ENCODE measurements at regions not wholly inside any gene's neighbourhood (a gene's known extent, or its start where the extent isn't known, plus 50 kb on each side); places are given as distances from the start of the nearest gene placed in this dataset.

DNA sequence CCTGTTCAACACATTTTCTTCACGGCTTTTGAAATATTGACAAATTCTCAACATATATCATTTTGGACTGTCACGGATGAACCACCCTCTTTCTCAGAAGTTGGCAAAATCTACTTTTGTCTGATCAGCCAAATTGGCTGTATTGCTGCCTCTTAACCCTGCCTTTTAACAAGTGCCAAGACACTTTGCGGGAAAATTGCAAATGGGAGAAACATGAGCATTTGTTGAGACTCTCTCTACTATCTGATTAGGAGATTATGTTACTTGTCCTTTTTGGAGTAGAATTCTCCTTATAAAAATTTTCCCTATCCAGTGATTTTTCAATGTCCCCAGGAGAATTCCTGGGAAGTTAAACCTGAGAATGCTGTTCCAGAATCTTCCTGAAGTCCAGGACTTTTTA is 256.2 kb upstream of the ZSWIM2 start:
- POLR2A ChIA-PET, result no interaction called here
- H3K36me3 Mint-ChIP-seq, result no peaks in the 10 kb centered on the region
- DNase-seq (no peak), ATAC-seq (ENCODE audit: low read depth) (no peak)
- H3K27ac Mint-ChIP-seq, result no peak overlapping the region
- no peaks in the 10 kb centered on the region for H3K27me3 Mint-ChIP-seq
- H3K4me1 Mint-ChIP-seq, result no peaks in the 10 kb centered on the region
- H3K4me3 Mint-ChIP-seq, result no peak overlapping the region
- no peaks in the 10 kb centered on the region for H3K9me3 Mint-ChIP-seq

DNA sequence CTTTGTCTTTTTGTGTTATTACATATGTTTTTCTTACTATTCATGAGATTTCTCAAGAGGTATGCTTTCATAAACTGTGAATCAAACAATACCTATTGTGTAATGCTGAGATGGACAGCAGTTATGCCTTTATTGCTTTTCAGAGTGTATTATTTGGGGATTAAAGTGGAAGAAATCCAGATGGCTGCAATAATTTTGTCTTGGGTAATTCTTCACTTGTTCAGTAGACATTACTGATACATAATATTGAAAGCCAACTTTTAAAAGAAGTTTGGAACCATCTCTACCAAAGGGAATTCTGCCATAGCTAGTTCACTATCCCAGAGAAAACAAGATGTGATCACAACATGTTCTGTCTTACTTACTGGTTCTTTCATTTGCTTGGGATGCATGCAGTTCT is 253.4 kb upstream of the ZSWIM2 start:
- Mint-ChIP-seq H3K4me3 (no peak overlapping the region), H3K36me3 (no peaks in the 10 kb centered on the region), H3K4me1 (no peaks in the 10 kb centered on the region), H3K27ac (no peak overlapping the region), H3K27me3 (no peaks in the 10 kb centered on the region), H3K9me3 (no peaks in the 10 kb centered on the region)
- DNase-seq, result no peak
- ATAC-seq (ENCODE audit: low read depth), result no peak
- POLR2A ChIA-PET, result no interaction called here

DNA sequence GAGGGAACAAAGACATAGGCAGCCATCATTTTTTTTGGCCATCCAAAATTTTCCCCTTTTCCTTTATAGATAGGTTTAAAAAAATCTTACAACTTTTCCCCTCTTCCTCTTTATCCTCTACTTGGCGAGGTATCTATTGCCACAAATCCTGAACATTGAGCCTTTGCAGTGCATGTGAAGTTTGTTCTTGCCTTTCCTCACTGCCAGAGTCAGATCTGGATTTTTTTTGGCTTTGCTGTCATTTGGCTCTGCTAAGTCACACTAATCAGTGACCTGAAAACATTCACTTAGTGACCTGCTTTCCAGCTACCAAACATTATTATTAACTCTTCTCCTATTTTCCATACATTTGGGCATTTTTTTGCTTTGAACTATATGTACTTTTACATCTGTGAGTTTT is 249.2 kb upstream of the ZSWIM2 start:
- no peaks in the 10 kb centered on the region for H3K36me3 Mint-ChIP-seq
- H3K27ac Mint-ChIP-seq, result no peak overlapping the region
- ATAC-seq (ENCODE audit: low read depth), result no peak
- H3K27me3 Mint-ChIP-seq, result no peaks in the 10 kb centered on the region
- POLR2A ChIA-PET, result no interaction called here
- H3K4me3 Mint-ChIP-seq, result no peak overlapping the region
- DNase-seq, result no peak
- no peaks in the 10 kb centered on the region for H3K4me1 Mint-ChIP-seq
- no peaks in the 10 kb centered on the region for H3K9me3 Mint-ChIP-seq

DNA sequence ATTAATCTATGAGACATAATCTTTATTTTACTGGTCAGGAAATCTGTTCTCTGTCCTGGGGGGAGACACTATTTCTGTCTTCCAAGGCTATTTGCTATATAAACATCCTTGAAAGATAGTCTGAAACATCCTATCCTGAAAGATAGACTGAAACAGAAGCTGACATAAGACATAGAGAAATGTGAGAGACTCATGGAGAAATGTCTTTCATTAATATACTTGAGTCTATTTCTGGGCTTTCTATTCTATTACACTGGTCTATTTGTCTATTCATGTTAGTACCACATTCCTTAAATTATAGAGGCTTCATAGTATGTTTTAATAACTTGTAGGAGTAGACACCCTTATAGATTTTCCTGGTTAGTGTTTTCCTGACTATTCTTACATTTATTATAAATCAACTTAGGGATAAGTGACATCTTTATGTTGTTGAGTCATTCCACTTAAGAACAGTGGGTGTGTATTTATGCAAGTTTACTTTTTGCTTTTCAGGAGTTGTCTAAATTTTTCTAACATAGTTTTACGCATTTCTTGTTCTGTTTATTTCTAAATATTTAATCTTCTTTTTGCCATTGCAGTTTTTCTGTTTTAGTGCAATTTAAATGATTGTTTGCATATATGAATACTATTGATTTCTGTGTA is 244.9 kb upstream of the ZSWIM2 start:
- H3K36me3 Mint-ChIP-seq, result no peaks in the 10 kb centered on the region
- H3K27ac Mint-ChIP-seq, result no peak overlapping the region
- H3K27me3 Mint-ChIP-seq, result no peaks in the 10 kb centered on the region
- POLR2A ChIA-PET, result no interaction called here
- no peak for DNase-seq
- no peak overlapping the region for H3K4me3 Mint-ChIP-seq
- no peaks in the 10 kb centered on the region for H3K4me1 Mint-ChIP-seq
- no peak for ATAC-seq (ENCODE audit: low read depth)
- H3K9me3 Mint-ChIP-seq, result no peaks in the 10 kb centered on the region

- no peak for DNase-seq
- Mint-ChIP-seq H3K27ac (no peak overlapping the region), H3K4me1 (no peaks in the 10 kb centered on the region), H3K4me3 (no peak overlapping the region), H3K27me3 (no peaks in the 10 kb centered on the region), H3K36me3 (no peaks in the 10 kb centered on the region), H3K9me3 (peaks cover 2% of the 10 kb centered on the region)
- POLR2A ChIA-PET, result no interaction called here
- no peak for ATAC-seq (ENCODE audit: low read depth)
Observed at GRCh38 chr2:187091664-187092063, 242.7 kb upstream of the ZSWIM2 start.

GRCh38 chr2:187084524-187084923 is 235.6 kb upstream of the ZSWIM2 start:
- Mint-ChIP-seq H3K27ac (no peak overlapping the region), H3K36me3 (no peaks in the 10 kb centered on the region)
- ATAC-seq (ENCODE audit: low read depth), result no peak

GRCh38 chr2:187081461-187081860 is 232.5 kb upstream of the ZSWIM2 start:
- H3K4me3 Mint-ChIP-seq, result no peak overlapping the region
- H3K9me3 Mint-ChIP-seq, result no peaks in the 10 kb centered on the region
- H3K27me3 Mint-ChIP-seq, result no peaks in the 10 kb centered on the region
- no peaks in the 10 kb centered on the region for H3K4me1 Mint-ChIP-seq
- no peak for ATAC-seq (ENCODE audit: low read depth)
- DNase-seq, result no peak
- no peaks in the 10 kb centered on the region for H3K36me3 Mint-ChIP-seq
- POLR2A ChIA-PET, result no interaction called here
- H3K27ac Mint-ChIP-seq, result no peak overlapping the region

More at GRCh38 chr2:187084524-187084923, 235.6 kb upstream of the ZSWIM2 start:
- no peaks in the 10 kb centered on the region for H3K4me1 Mint-ChIP-seq
- peaks cover 2% of the 10 kb centered on the region for H3K9me3 Mint-ChIP-seq
- POLR2A ChIA-PET, result no interaction called here
- no peak overlapping the region for H3K4me3 Mint-ChIP-seq
- DNase-seq, result no peak
- no peaks in the 10 kb centered on the region for H3K27me3 Mint-ChIP-seq

DNA sequence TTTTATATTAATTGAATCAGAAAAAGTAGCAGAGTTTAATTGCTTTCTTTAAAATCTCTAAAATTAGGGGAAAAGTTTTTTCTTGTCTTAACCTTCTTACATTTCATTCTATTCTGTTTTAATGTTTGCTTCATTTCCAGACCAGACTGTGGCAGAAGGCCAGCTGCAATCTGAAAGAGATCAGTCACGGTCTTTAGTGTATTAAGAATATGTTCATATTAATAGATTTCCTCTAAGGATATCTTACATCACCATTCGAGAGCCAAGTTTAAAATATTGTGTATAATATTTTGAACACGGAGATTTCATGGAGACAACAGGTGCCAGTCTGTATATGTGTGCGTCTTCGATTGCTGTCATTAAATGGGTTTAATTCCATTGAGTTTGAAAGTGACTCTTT is 230.9 kb upstream of the ZSWIM2 start:
- Mint-ChIP-seq H3K4me3 (no peak overlapping the region), H3K36me3 (no peaks in the 10 kb centered on the region), H3K27me3 (no peaks in the 10 kb centered on the region), H3K9me3 (peaks cover 3% of the 10 kb centered on the region), H3K27ac (no peak overlapping the region), H3K4me1 (no peaks in the 10 kb centered on the region)
- DNase-seq (no peak), ATAC-seq (ENCODE audit: low read depth) (no peak)
- POLR2A ChIA-PET, result no interaction called here

DNA sequence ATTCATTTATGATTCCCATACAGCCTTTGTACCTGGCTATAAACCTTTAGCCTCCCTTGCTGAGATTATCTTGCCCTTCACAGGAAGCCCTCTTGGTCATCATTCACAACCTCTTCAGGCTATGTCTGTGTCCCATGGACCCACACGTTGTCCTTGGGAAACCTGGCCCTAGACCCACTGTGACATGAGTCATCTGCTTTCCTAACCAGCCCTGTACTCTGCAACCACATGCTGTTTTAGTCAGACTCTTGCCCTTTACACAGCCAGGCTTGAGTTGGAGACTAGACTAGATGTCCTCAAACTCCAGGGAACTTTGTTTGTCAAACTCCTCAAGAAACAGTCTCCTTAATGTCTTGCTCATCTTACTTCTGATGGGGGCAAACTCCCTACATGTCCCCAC is 229.3 kb upstream of the ZSWIM2 start:
- Mint-ChIP-seq H3K27me3 (no peaks in the 10 kb centered on the region), H3K4me1 (no peaks in the 10 kb centered on the region), H3K9me3 (peaks cover 3% of the 10 kb centered on the region), H3K27ac (no peak overlapping the region), H3K36me3 (no peaks in the 10 kb centered on the region), H3K4me3 (no peak overlapping the region)
- no peak for ATAC-seq (ENCODE audit: low read depth)
- POLR2A ChIA-PET, result no interaction called here
- no peak for DNase-seq

- POLR2A ChIA-PET, result no interaction called here
- peaks cover 3% of the 10 kb centered on the region for H3K9me3 Mint-ChIP-seq
- DNase-seq (no peak), ATAC-seq (ENCODE audit: low read depth) (no peak)
- no peaks in the 10 kb centered on the region for H3K27me3 Mint-ChIP-seq
- H3K36me3 Mint-ChIP-seq, result no peaks in the 10 kb centered on the region
- H3K4me3 Mint-ChIP-seq, result no peak overlapping the region
- H3K4me1 Mint-ChIP-seq, result no peaks in the 10 kb centered on the region
- no peak overlapping the region for H3K27ac Mint-ChIP-seq
Observed at GRCh38 chr2:187075671-187076070, 226.7 kb upstream of the ZSWIM2 start.

- H3K9me3 Mint-ChIP-seq, result peaks cover 3% of the 10 kb centered on the region
- no peaks in the 10 kb centered on the region for H3K4me1 Mint-ChIP-seq
- H3K4me3 Mint-ChIP-seq, result no peak overlapping the region
- H3K27ac Mint-ChIP-seq, result no peak overlapping the region
- POLR2A ChIA-PET, result no interaction called here
- H3K27me3 Mint-ChIP-seq, result no peaks in the 10 kb centered on the region
- DNase-seq (no peak), ATAC-seq (ENCODE audit: low read depth) (no peak)
- H3K36me3 Mint-ChIP-seq, result no peaks in the 10 kb centered on the region
Observed at GRCh38 chr2:187075199-187075635, 226.2 kb upstream of the ZSWIM2 start.

- ATAC-seq (ENCODE audit: low read depth), result no peak
- Mint-ChIP-seq H3K27ac (no peak overlapping the region), H3K27me3 (no peaks in the 10 kb centered on the region), H3K4me3 (no peak overlapping the region), H3K36me3 (no peaks in the 10 kb centered on the region), H3K9me3 (peaks cover 4% of the 10 kb centered on the region), H3K4me1 (no peaks in the 10 kb centered on the region)
- DNase-seq, result no peak
- POLR2A ChIA-PET, result no interaction called here
Observed at GRCh38 chr2:187058198-187058597, 209.2 kb upstream of the ZSWIM2 start.

- no peak overlapping the region for H3K4me3 Mint-ChIP-seq
- ATAC-seq (ENCODE audit: low read depth) (no peak), DNase-seq (no peak)
- H3K27ac Mint-ChIP-seq, result no peak overlapping the region
- H3K4me1 Mint-ChIP-seq, result no peaks in the 10 kb centered on the region
- no peaks in the 10 kb centered on the region for H3K36me3 Mint-ChIP-seq
- no peaks in the 10 kb centered on the region for H3K27me3 Mint-ChIP-seq
- POLR2A ChIA-PET, result no interaction called here
- H3K9me3 Mint-ChIP-seq, result peaks cover 4% of the 10 kb centered on the region
Observed at GRCh38 chr2:187057466-187057865, 208.5 kb upstream of the ZSWIM2 start.

DNA sequence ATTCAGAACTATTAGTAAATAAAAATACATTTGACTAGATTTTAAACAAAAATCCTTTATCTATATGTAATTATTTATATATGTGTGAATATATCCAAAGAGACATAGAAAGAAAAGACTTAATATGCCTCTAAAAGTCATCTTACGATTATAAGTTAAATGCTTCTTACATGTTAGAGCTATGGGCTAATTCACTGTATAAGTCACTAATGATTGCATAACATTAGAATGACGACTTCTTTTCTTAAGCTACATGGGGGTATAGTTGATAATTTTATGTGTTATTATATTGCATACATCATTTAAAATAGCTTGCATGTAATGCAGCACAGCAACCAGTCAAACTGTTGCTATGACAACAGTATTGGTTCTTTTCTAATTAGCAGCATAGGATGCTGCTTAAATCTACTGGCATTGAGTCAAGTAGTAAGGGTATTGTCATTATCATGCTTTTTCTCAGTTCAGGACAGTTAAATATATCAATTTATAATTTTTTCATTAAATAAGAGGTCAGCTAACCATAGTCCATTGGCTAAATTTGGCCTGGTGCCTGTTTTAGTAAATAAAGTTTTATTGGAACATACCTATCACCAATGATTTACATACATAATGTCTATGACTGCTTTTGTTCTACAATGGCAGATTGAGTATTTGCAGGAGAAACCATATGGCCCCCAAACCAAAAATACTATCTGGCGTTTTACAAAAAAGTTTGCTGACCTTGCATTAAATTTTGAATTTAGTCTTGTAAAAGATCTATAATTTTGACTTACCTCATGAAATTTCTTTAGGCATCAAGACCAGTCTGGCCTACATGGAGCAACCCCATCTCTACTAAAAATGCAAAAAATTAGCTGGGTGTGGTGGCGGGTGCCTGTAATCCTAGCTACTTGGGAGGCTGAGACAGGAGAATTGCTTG is 207.7 kb upstream of the ZSWIM2 start:
- Mint-ChIP-seq H3K9me3 (peaks cover 4% of the 10 kb centered on the region), H3K4me3 (no peak overlapping the region)

More for the DNA sequence above, 207.7 kb upstream of the ZSWIM2 start:
- ATAC-seq (ENCODE audit: low read depth) (no peak), DNase-seq (no peak)
- H3K4me1 Mint-ChIP-seq, result no peaks in the 10 kb centered on the region
- H3K36me3 Mint-ChIP-seq, result no peaks in the 10 kb centered on the region
- POLR2A ChIA-PET, result no interaction called here
- no peak overlapping the region for H3K27ac Mint-ChIP-seq
- no peaks in the 10 kb centered on the region for H3K27me3 Mint-ChIP-seq

Measured in activated naive CD8-positive, alpha-beta T cell treated with anti-CD3 and anti-CD28 coated beads, Interleukin-2, amount 10 ng/mL, durations not matched to agents 7 days and 5 days (primary cell).